Tibial nerve (tissue), 4 donors: ENCODE measurements at regions not wholly inside any gene's neighbourhood (a gene's known extent, or its start where the extent isn't known, plus 50 kb on each side); places are given as distances from the start of the nearest gene placed in this dataset.
A peak's percentile ranks its signal among the peaks of the same experiment; 100 is the strongest.
"Not testable (repeated sequence)": the region's sequence is repeated elsewhere in the genome, so short reads cannot be mapped to it uniquely, and the experiment has no call there.

Source experiments
- DNase-seq, 2 donors: peaks; one replicate each; pipeline ENCODE4 v3.0.0-alpha.2; 2019; ENCODE audit warnings: low spot score in 2 of 2
- H3K27ac ChIP-seq, 4 donors: fragments of 200-600 bp; sonication (generic) in 3 of 4; one replicate each; pipeline ENCODE4 v1.5.1; 2017 to 2019; ENCODE audit warnings: mild to moderate bottlenecking in 1 of 4
- H3K27me3 ChIP-seq, 2 donors: fragments of 200-600 bp; sonication (generic) in 1 of 2; one replicate each; pipeline versions ENCODE4 v1.5.1 to v1.6.0; 2017 to 2019
- H3K36me3 ChIP-seq, 3 donors: fragments of 200-600 bp; sonication (generic); one replicate each; pipeline ENCODE4 v1.5.1; 2018 to 2019
- H3K4me1 ChIP-seq, 4 donors: fragments of 200-600 bp; sonication (generic) in 3 of 4; one replicate each; pipeline ENCODE4 v1.5.1; 2017 to 2019
- H3K4me3 ChIP-seq, 4 donors: fragments of 200-600 bp; sonication (generic) in 3 of 4; one replicate each; pipeline ENCODE4 v1.5.1; 2017 to 2019; ENCODE audit warnings: mild to moderate bottlenecking in 1 of 4, moderate library complexity in 1 of 4
- H3K9me3 ChIP-seq, 4 donors: fragments of 200-600 bp; sonication (generic) in 3 of 4; one replicate each; pipeline ENCODE4 v1.5.1; 2017 to 2019
- CTCF ChIP-seq, 5 experiments: fragments of 200-600 bp in 3 of 5; fragments of 450-650 bp in 2 of 5; sonication (generic) in 3 of 5; IDR thresholded peaks; one replicate each; pipeline ENCODE4 v1.5.1; 2016 to 2019; ENCODE audit warnings: antibody characterized with exemption in 5 of 5, mild to moderate bottlenecking in 3 of 5, moderate library complexity in 2 of 5
- EP300 ChIP-seq, 2 donors: sonication (generic); formaldehyde crosslinking; IDR thresholded peaks; one replicate each; pipeline ENCODE4 v1.6.1; 2017; ENCODE audit warnings: antibody characterized with exemption in 2 of 2, mild to moderate bottlenecking in 1 of 2
- POLR2A ChIP-seq, 2 donors: fragments of 450-650 bp; IDR thresholded peaks; one replicate each; pipeline ENCODE4 v1.6.1; 2017; ENCODE audit warnings: antibody characterized with exemption in 2 of 2, mild to moderate bottlenecking in 2 of 2, moderate library complexity in 2 of 2
- WGBS, 2 donors: methylation state at CpG; one replicate each; pipeline ENCODE4 v1.1.5; 2018; 5-methylcytosine and 5-hydroxymethylcytosine counted together

- no peak for DNase-seq
- Histone ChIP-seq H3K27me3 (no peaks in the 10 kb centered on the region), H3K4me3 (no peak overlapping the region), H3K9me3 (no peaks in the 10 kb centered on the region), H3K4me1 (no peaks in the 10 kb centered on the region), H3K27ac (no peak overlapping the region), H3K36me3 (no peaks in the 10 kb centered on the region)
- WGBS, 2 donors = 85 to 86% methylated on average over 1 of the region's 1 CpG
- TF ChIP-seq CTCF (IDR thresholded peaks at IDR 0.05) = no peak
- no peak for TF ChIP-seq EP300 (IDR thresholded peaks at IDR 0.05)
- no peak for TF ChIP-seq POLR2A (IDR thresholded peaks at IDR 0.05)
These were observed 1133.9 kb upstream of the LRRTM3 start for GRCh38 chr10:65791979-65792378.

- H3K36me3 ChIP-seq = no peaks in the 10 kb centered on the region
These were observed 1132.0 kb upstream of the LRRTM3 start for GRCh38 chr10:65793738-65794425.

GRCh38 chr10:65794861-65795260, 1131.0 kb upstream of the LRRTM3 start:
- DNase-seq, H3K27me3 ChIP-seq, H3K4me3 ChIP-seq, H3K27ac ChIP-seq, H3K4me1 ChIP-seq, H3K9me3 ChIP-seq, H3K36me3 ChIP-seq: not testable (repeated sequence)
- 83 to 86% methylated on average over 19 of the region's 19 CpGs for WGBS, 2 donors

More at GRCh38 chr10:65793738-65794425, 1132.0 kb upstream of the LRRTM3 start:
- TF ChIP-seq CTCF (IDR thresholded peaks at IDR 0.05) (no peak), EP300 (IDR thresholded peaks at IDR 0.05) (no peak), POLR2A (IDR thresholded peaks at IDR 0.05) (no peak)
- Histone ChIP-seq H3K4me1 (no peaks in the 10 kb centered on the region), H3K9me3 (no peaks in the 10 kb centered on the region), H3K4me3 (no peak overlapping the region), H3K27me3 (no peaks in the 10 kb centered on the region), H3K27ac (no peak overlapping the region)
- WGBS, 2 donors = 66 to 83% methylated on average over 4 of the region's 4 CpGs
- DNase-seq = peak in 1 of 2 donors; percentile 11

GRCh38 chr10:65796472-65796871, 1129.4 kb upstream of the LRRTM3 start:
- 50 to 51% methylated on average over 2 of the region's 2 CpGs for WGBS, 2 donors
- no peaks in the 10 kb centered on the region for H3K9me3 ChIP-seq
- no peak for DNase-seq
- H3K27me3 ChIP-seq = no peaks in the 10 kb centered on the region
- H3K4me1 ChIP-seq = no peaks in the 10 kb centered on the region
- H3K4me3 ChIP-seq = no peak overlapping the region
- no peaks in the 10 kb centered on the region for H3K36me3 ChIP-seq
- H3K27ac ChIP-seq = no peak overlapping the region
- no peak for TF ChIP-seq CTCF (IDR thresholded peaks at IDR 0.05)
- TF ChIP-seq POLR2A (IDR thresholded peaks at IDR 0.05) = no peak
- TF ChIP-seq EP300 (IDR thresholded peaks at IDR 0.05) = no peak

- no peak for DNase-seq
- H3K9me3 ChIP-seq = no peaks in the 10 kb centered on the region
- no peaks in the 10 kb centered on the region for H3K4me1 ChIP-seq
- H3K27me3 ChIP-seq = no peaks in the 10 kb centered on the region
- no peak overlapping the region for H3K4me3 ChIP-seq
- WGBS, 2 donors = 87 to 88% methylated on average over 3 of the region's 3 CpGs
- TF ChIP-seq EP300 (IDR thresholded peaks at IDR 0.05) (no peak), CTCF (IDR thresholded peaks at IDR 0.05) (no peak), POLR2A (IDR thresholded peaks at IDR 0.05) (no peak)
- no peaks in the 10 kb centered on the region for H3K36me3 ChIP-seq
- H3K27ac ChIP-seq = no peak overlapping the region
These were observed 1127.7 kb upstream of the LRRTM3 start for GRCh38 chr10:65798133-65798532.

GRCh38 chr10:65802391-65802790, 1123.4 kb upstream of the LRRTM3 start:
- no peaks in the 10 kb centered on the region for H3K27me3 ChIP-seq
- WGBS, 2 donors = 74 to 85% methylated on average over 2 of the region's 2 CpGs
- no peak overlapping the region for H3K27ac ChIP-seq
- no peak overlapping the region for H3K4me3 ChIP-seq
- no peak for TF ChIP-seq POLR2A (IDR thresholded peaks at IDR 0.05)
- TF ChIP-seq CTCF (IDR thresholded peaks at IDR 0.05) = no peak
- TF ChIP-seq EP300 (IDR thresholded peaks at IDR 0.05) = no peak
- H3K36me3 ChIP-seq = no peaks in the 10 kb centered on the region
- no peaks in the 10 kb centered on the region for H3K4me1 ChIP-seq
- DNase-seq = no peak
- no peaks in the 10 kb centered on the region for H3K9me3 ChIP-seq
